Testis (tissue), 2 donors: ENCODE measurements at regions not wholly inside any gene's neighbourhood (a gene's known extent, or its start where the extent isn't known, plus 50 kb on each side); places are given as distances from the start of the nearest gene placed in this dataset.

Experiments used
- CTCF ChIP-seq, 3 experiments: fragments of 450-650 bp in 2 of 3; fragments of 200-600 bp in 1 of 3; sonication (generic) in 1 of 3; IDR thresholded peaks; one replicate each; pipeline ENCODE4 v1.5.1; 2016 to 2019; ENCODE audit warnings: antibody characterized with exemption in 3 of 3, mild to moderate bottlenecking in 2 of 3, moderate library complexity in 1 of 3
- POLR2A ChIP-seq: fragments of 450-650 bp; IDR thresholded peaks from one replicate; pipeline ENCODE4 v1.6.1; 2017; ENCODE audit warnings: antibody characterized with exemption, mild to moderate bottlenecking, moderate library complexity

GRCh38 chr3:159627634-159628033, 361.0 kb upstream of the IL12A start:
- no peak for TF ChIP-seq POLR2A
- TF ChIP-seq CTCF (IDR thresholded peaks at IDR 0.05), result no peak
